ENCODE measurements at regions not wholly inside any gene's neighbourhood (a gene's known extent, or its start where the extent isn't known, plus 50 kb on each side); places are given as distances from the start of the nearest gene placed in this dataset.

DNA sequence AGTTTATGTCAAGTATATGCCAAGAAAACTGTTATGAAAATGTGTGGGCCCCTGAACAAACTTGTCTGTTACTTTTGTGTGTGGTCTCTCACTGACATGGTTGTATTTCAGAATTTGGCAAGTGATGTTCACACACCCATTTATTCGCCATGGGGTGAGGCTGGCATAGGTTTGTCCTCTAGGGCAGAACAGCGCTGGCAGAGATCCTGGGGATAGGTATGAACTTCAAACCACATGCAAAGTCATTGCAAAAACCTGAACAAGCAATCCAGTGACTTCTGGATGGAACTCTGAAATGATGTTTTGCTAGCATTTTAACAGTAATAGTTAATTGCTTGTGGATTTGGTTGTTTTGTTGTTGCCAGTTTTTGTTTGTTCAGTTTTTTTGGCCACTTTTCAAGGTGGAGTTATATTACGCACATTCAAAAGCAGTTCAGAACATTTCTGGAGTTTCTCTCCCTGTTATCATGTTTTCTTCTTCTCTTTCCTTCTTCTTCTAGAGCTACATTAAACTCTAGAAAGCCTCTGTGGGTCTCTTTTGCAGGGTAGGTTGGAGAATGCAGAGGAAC, 78.5 kb downstream of the MDH1 start:
- TF ChIP-seq, protein P1, sequence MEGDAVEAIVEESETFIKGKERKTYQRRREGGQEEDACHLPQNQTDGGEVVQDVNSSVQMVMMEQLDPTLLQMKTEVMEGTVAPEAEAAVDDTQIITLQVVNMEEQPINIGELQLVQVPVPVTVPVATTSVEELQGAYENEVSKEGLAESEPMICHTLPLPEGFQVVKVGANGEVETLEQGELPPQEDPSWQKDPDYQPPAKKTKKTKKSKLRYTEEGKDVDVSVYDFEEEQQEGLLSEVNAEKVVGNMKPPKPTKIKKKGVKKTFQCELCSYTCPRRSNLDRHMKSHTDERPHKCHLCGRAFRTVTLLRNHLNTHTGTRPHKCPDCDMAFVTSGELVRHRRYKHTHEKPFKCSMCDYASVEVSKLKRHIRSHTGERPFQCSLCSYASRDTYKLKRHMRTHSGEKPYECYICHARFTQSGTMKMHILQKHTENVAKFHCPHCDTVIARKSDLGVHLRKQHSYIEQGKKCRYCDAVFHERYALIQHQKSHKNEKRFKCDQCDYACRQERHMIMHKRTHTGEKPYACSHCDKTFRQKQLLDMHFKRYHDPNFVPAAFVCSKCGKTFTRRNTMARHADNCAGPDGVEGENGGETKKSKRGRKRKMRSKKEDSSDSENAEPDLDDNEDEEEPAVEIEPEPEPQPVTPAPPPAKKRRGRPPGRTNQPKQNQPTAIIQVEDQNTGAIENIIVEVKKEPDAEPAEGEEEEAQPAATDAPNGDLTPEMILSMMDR (IDR thresholded peaks at IDR 0.05), result no peak
- no peak for TF ChIP-seq POLR2A (IDR thresholded peaks at IDR 0.05)
